GM12891 (cell line): ENCODE measurements at regions not wholly inside any gene's neighbourhood (a gene's known extent, or its start where the extent isn't known, plus 50 kb on each side); places are given as distances from the start of the nearest gene placed in this dataset.

ENCODE experiments used
- PAX5 ChIP-seq: IDR thresholded peaks from 2 replicates; pipeline ENCODE4 v1.6.1; 2011; ENCODE audit warnings: low read length, moderate library complexity, mild to moderate bottlenecking; ENCODE audit not compliant: insufficient read depth, severe bottlenecking
- POLR2A ChIP-seq: IDR thresholded peaks from 2 replicates; pipeline ENCODE4 v1.6.1; 2011; ENCODE audit warnings: low read depth, low read length, control low read depth
- POLR2AphosphoS5 ChIP-seq: IDR thresholded peaks from 2 replicates; pipeline ENCODE4 v1.6.1; 2011; ENCODE audit warnings: low read depth, low read length, control low read depth
- SPI1 ChIP-seq: IDR thresholded peaks from 2 replicates; pipeline ENCODE4 v1.6.1; 2011; ENCODE audit warnings: low read depth, low read length, control low read depth

DNA sequence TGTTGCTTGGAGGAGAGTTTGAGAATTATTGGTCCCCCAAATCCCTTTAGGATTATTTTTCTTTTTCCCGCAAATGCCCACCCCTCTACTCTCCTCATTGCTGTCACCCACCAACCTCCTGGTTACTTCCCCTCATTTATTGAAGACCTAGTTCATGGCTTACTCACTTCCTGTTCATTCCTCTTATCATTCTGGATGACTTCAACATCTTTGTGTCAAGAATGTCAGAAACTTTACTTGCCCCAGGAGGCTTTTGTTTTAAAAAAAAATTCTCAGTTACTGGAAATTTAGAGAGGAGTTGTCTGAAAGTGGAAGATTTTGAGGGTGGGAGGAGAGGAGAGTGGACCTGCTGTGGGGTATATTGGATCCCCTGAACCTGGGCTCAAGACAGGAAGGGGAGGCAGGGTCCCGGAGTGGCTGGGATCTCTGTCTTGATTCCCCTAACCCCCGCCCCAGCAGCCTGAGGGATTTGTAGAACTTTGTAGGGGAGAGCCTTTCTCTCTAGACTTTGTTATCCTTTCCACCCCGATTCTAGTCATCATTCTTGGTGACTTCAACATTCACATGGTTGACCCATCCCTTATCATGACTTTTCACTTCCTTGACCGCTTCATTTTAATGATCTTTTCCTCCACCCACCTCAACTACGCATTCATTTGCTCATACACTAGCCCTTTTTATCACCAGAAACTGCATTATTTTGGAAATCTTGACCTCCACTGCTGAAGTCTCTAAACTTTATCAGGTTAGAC, 69.9 kb upstream of the ESX1 start:
- TF ChIP-seq POLR2A = no peak
- TF ChIP-seq POLR2AphosphoS5 = no peak
- TF ChIP-seq SPI1 = no peak
- no peak for TF ChIP-seq PAX5
